GM12878 (cell line): ENCODE measurements at regions not wholly inside any gene's neighbourhood (a gene's known extent, or its start where the extent isn't known, plus 50 kb on each side); places are given as distances from the start of the nearest gene placed in this dataset.

Experiments used
- ATAC-seq: fragments of 200-7000 bp; cut with Tn5 transposase; 3 replicates; pipeline ENCODE4 v1.9.1; 2020; ENCODE audit warnings: mild to moderate bottlenecking, moderate library complexity
- BruUV-seq: library from RNA; stranded (reverse); fragments of 400-500 nt; replicated peaks from 2 replicates; lab custom pipeline; 2021; lab: Mats Ljungman, UMichigan
- CTCF ChIA-PET: fragments of 300-600 bp; sonication (Branson Sonifier 250); formaldehyde crosslinking; extraction: SDS; loops from one replicate; lab custom pipeline; 2021; ENCODE audit warnings: inconsistent platforms; lab: Yijun Ruan, JAX
- POLR2A ChIA-PET: fragments of 350-600 bp; formaldehyde crosslinking; extraction: SDS; loops from one replicate; lab custom pipeline; 2021; ENCODE audit warnings: inconsistent platforms; lab: Charles Lee
- RAD21 ChIA-PET: fragments of 300-600 bp; sonication (Branson Sonifier 250); formaldehyde crosslinking; loops from one replicate; lab custom pipeline; 2023; ENCODE audit warnings: antibody characterized with exemption; ENCODE audit not compliant: unreplicated experiment; lab: Charles Lee
- SMC1A ChIA-PET: fragments of 300-600 bp; sonication (Branson Sonifier 250); formaldehyde crosslinking; loops from one replicate; lab custom pipeline; 2023; ENCODE audit not compliant: unreplicated experiment, uncharacterized antibody; lab: Charles Lee
- DNase-seq: peaks from one replicate; pipeline ENCODE4 v3.0.0-alpha.2; 2011; ENCODE audit warnings: low read depth, low spot score
- FAIRE-seq: peaks from 3 replicates; lab custom pipeline; 2011; peaks lifted over from hg19 to GRCh38; lab: Jason Lieb, UNC
- H2AFZ ChIP-seq: 2 replicates; pipeline ENCODE4 v1.6.0; 2011; ENCODE audit warnings: low read depth, low read length, control low read depth; ENCODE audit not compliant: control insufficient read depth
- H3K27ac ChIP-seq: 2 replicates; pipeline ENCODE4 v1.5.1; 2011; ENCODE audit warnings: control low read depth; ENCODE audit not compliant: control insufficient read depth, insufficient read depth
- H3K27me3 ChIP-seq, 2 experiments: replicated peaks in 1 of 2; 2 replicates each; pipeline versions ENCODE4 v1.6.0 to v1.6.1; 2011; ENCODE audit warnings: low read length in 1 of 2; ENCODE audit not compliant: control insufficient read depth in 2 of 2, insufficient read depth in 2 of 2
- H3K36me3 ChIP-seq, 2 experiments: 2 replicates each; pipeline ENCODE4 v1.5.1; 2011; ENCODE audit warnings: low read length in 1 of 2; ENCODE audit not compliant: control insufficient read depth in 2 of 2, insufficient read depth in 2 of 2
- H3K4me1 ChIP-seq: 2 replicates; pipeline ENCODE4 v1.6.1; 2011; ENCODE audit warnings: mild to moderate bottlenecking, low read length, moderate library complexity, mixed read lengths; ENCODE audit not compliant: control insufficient read depth, insufficient read depth
- H3K4me2 ChIP-seq: 2 replicates; pipeline ENCODE4 v1.6.0; 2011; ENCODE audit warnings: control low read depth; ENCODE audit not compliant: control insufficient read depth, insufficient read depth
- H3K4me3 ChIP-seq: fragments of 200-600 bp; sonication (generic); 2 replicates; pipeline ENCODE4 v1.5.1; 2016
- H3K79me2 ChIP-seq: 2 replicates; pipeline ENCODE4 v1.6.0; 2011; ENCODE audit warnings: low read length; ENCODE audit not compliant: control insufficient read depth, insufficient read depth
- H3K9ac ChIP-seq: 2 replicates; pipeline ENCODE4 v1.8.0; 2011; ENCODE audit warnings: low read length, control low read depth, mixed read lengths; ENCODE audit not compliant: control insufficient read depth, insufficient read depth
- H3K9me3 ChIP-seq: replicated peaks from 3 replicates; pipeline ENCODE4 v1.5.1; 2011; ENCODE audit warnings: mild to moderate bottlenecking, low read length; ENCODE audit not compliant: control insufficient read depth, insufficient read depth
- H4K20me1 ChIP-seq: 2 replicates; pipeline ENCODE4 v1.6.0; 2011; ENCODE audit not compliant: control insufficient read depth, insufficient read depth
- BHLHE40 ChIP-seq, 2 experiments: fragments of 450-650 bp in 1 of 2; IDR thresholded peaks; 2 replicates each; pipeline ENCODE4 v1.6.1; 2011 to 2017; ENCODE audit warnings: low read depth in 2 of 2, borderline replicate concordance in 1 of 2, improper control_type of control experiment in 1 of 2, low read length in 1 of 2, mild to moderate bottlenecking in 1 of 2
- JUNB ChIP-seq: IDR thresholded peaks from 2 replicates; pipeline ENCODE4 v1.6.1; 2016; ENCODE audit warnings: antibody characterized with exemption, mild to moderate bottlenecking
- MEF2A ChIP-seq: IDR thresholded peaks from 2 replicates; pipeline ENCODE4 v1.6.1; 2011; ENCODE audit warnings: low read depth, mild to moderate bottlenecking, low read length, moderate library complexity; ENCODE audit not compliant: insufficient read depth
- MTA3 ChIP-seq: IDR thresholded peaks from 2 replicates; pipeline ENCODE4 v1.6.1; 2012; ENCODE audit warnings: low read length, inconsistent platforms, borderline replicate concordance
- POLR2A ChIP-seq: IDR thresholded peaks from 2 replicates; pipeline ENCODE4 v1.6.1; 2011; ENCODE audit warnings: low read depth, mild to moderate bottlenecking, low read length
- SIN3A ChIP-seq: IDR thresholded peaks from 2 replicates; pipeline ENCODE4 v1.6.1; 2012; ENCODE audit warnings: low read depth, low read length, improper control_type of control experiment
- ZNF24 ChIP-seq: fragments of 450-650 bp; IDR thresholded peaks from 2 replicates; pipeline ENCODE4 v1.6.1; 2017; ENCODE audit warnings: antibody characterized with exemption, mild to moderate bottlenecking
- WGBS: methylation state at CpG from one replicate; pipeline ENCODE4 v1.1.6; 2016; ENCODE audit warnings: low lambda C conversion rate; ENCODE audit not compliant: insufficient replicate concordance, insufficient coverage; ENCODE audit errors: missing lambda C conversion rate; 5-methylcytosine and 5-hydroxymethylcytosine counted together
- in situ Hi-C: fragments of 300-500 bp; cut with MboI; formaldehyde crosslinking; loops from 9 replicates; pipeline ENCODE4 v1.14.3; 2018; ENCODE audit warnings: mixed read lengths
- intact Hi-C: fragments of 100-400 bp; cut with micrococcal nuclease; formaldehyde crosslinking; loops from one replicate; pipeline ENCODE4 v1.14.2; 2022; ENCODE audit not compliant: unreplicated experiment
- TF ChIP-seq, protein P1 (sequence below): fragments of 450-650 bp; IDR thresholded peaks from 2 replicates; pipeline ENCODE4 v1.6.1; 2017; ENCODE audit warnings: mild to moderate bottlenecking, moderate library complexity
- TF ChIP-seq, protein P2 (sequence below): IDR thresholded peaks from 2 replicates; pipeline ENCODE4 v1.6.1; 2012; ENCODE audit warnings: low read depth, low read length, improper control_type of control experiment
- TF ChIP-seq, protein P3 (sequence below): fragments of 450-650 bp; formaldehyde crosslinking; IDR thresholded peaks from 2 replicates; pipeline ENCODE4 v1.5.0; 2022; ENCODE audit warnings: mild to moderate bottlenecking, missing genetic modification characterization
- TF ChIP-seq, protein P4 (sequence below): IDR thresholded peaks from 2 replicates; pipeline ENCODE4 v1.6.1; 2011; ENCODE audit warnings: borderline replicate concordance, low read depth, mild to moderate bottlenecking, moderate library complexity, mixed read lengths, low read length; ENCODE audit not compliant: insufficient read depth; ENCODE audit errors: extremely low read length

GRCh38 chr7:106170651-106171050 is 58.5 kb upstream of the SYPL1 start (continued):
- TF ChIP-seq BHLHE40 (IDR thresholded peaks at IDR 0.05; ENCODE audit: borderline replicate concordance in 1 of 2, low read depth in 2 of 2, low read length in 1 of 2) (no peak), JUNB (no peak), POLR2A (no peak)
- TF ChIP-seq, protein P1, sequence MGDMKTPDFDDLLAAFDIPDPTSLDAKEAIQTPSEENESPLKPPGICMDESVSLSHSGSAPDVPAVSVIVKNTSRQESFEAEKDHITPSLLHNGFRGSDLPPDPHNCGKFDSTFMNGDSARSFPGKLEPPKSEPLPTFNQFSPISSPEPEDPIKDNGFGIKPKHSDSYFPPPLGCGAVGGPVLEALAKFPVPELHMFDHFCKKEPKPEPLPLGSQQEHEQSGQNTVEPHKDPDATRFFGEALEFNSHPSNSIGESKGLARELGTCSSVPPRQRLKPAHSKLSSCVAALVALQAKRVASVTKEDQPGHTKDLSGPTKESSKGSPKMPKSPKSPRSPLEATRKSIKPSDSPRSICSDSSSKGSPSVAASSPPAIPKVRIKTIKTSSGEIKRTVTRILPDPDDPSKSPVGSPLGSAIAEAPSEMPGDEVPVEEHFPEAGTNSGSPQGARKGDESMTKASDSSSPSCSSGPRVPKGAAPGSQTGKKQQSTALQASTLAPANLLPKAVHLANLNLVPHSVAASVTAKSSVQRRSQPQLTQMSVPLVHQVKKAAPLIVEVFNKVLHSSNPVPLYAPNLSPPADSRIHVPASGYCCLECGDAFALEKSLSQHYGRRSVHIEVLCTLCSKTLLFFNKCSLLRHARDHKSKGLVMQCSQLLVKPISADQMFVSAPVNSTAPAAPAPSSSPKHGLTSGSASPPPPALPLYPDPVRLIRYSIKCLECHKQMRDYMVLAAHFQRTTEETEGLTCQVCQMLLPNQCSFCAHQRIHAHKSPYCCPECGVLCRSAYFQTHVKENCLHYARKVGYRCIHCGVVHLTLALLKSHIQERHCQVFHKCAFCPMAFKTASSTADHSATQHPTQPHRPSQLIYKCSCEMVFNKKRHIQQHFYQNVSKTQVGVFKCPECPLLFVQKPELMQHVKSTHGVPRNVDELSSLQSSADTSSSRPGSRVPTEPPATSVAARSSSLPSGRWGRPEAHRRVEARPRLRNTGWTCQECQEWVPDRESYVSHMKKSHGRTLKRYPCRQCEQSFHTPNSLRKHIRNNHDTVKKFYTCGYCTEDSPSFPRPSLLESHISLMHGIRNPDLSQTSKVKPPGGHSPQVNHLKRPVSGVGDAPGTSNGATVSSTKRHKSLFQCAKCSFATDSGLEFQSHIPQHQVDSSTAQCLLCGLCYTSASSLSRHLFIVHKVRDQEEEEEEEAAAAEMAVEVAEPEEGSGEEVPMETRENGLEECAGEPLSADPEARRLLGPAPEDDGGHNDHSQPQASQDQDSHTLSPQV = no peak

- FAIRE-seq = no peak
- RAD21 ChIA-PET = interaction anchor here (0.6 to 6.9 kb wide), 5 partner anchors 9 to 292 kb away, joined by 3 to 71 read pairs (median 4); no protein-coding TSS in a partner anchor
- SMC1A ChIA-PET = interaction anchor here (1.0 to 17.7 kb wide), 5 partner anchors 9 to 567 kb away, joined by 3 to 390 read pairs (median 3); no protein-coding TSS in a partner anchor
- TF ChIP-seq, protein P2, sequence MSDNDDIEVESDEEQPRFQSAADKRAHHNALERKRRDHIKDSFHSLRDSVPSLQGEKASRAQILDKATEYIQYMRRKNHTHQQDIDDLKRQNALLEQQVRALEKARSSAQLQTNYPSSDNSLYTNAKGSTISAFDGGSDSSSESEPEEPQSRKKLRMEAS = no peak
- no peak for TF ChIP-seq MTA3
- TF ChIP-seq SIN3A = no peak
- no peak for TF ChIP-seq MEF2A
- TF ChIP-seq ZNF24 = no peak
- TF ChIP-seq, protein P3, sequence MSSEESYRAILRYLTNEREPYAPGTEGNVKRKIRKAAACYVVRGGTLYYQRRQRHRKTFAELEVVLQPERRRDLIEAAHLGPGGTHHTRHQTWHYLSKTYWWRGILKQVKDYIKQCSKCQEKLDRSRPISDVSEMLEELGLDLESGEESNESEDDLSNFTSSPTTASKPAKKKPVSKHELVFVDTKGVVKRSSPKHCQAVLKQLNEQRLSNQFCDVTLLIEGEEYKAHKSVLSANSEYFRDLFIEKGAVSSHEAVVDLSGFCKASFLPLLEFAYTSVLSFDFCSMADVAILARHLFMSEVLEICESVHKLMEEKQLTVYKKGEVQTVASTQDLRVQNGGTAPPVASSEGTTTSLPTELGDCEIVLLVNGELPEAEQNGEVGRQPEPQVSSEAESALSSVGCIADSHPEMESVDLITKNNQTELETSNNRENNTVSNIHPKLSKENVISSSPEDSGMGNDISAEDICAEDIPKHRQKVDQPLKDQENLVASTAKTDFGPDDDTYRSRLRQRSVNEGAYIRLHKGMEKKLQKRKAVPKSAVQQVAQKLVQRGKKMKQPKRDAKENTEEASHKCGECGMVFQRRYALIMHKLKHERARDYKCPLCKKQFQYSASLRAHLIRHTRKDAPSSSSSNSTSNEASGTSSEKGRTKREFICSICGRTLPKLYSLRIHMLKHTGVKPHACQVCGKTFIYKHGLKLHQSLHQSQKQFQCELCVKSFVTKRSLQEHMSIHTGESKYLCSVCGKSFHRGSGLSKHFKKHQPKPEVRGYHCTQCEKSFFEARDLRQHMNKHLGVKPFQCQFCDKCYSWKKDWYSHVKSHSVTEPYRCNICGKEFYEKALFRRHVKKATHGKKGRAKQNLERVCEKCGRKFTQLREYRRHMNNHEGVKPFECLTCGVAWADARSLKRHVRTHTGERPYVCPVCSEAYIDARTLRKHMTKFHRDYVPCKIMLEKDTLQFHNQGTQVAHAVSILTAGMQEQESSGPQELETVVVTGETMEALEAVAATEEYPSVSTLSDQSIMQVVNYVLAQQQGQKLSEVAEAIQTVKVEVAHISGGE (CRISPR knock-in tag) = no peak
- TF ChIP-seq, protein P4, sequence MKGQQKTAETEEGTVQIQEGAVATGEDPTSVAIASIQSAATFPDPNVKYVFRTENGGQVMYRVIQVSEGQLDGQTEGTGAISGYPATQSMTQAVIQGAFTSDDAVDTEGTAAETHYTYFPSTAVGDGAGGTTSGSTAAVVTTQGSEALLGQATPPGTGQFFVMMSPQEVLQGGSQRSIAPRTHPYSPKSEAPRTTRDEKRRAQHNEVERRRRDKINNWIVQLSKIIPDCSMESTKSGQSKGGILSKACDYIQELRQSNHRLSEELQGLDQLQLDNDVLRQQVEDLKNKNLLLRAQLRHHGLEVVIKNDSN = no peak
- no peak for TF ChIP-seq JUNB
Measured at GRCh38 chr7:106169821-106170610, 57.9 kb upstream of the SYPL1 start.

More at GRCh38 chr7:106169821-106170610, 57.9 kb upstream of the SYPL1 start:
- ATAC-seq (no peak), DNase-seq (no peak)
- Histone ChIP-seq H3K79me2 (no peaks in the 10 kb centered on the region), H3K4me2 (no peak overlapping the region), H3K4me3 (no peak overlapping the region), H3K36me3 (no peaks in the 10 kb centered on the region), H4K20me1 (no peaks in the 10 kb centered on the region), H3K4me1 (no peaks in the 10 kb centered on the region), H3K9me3 (no peaks in the 10 kb centered on the region), H3K27ac (no peak overlapping the region), H3K27me3 (no peaks in the 10 kb centered on the region), H2AFZ (no peak overlapping the region), H3K9ac (no peak overlapping the region)
- ChIA-PET POLR2A (interaction anchor here (1.2 kb wide), 1 partner anchor 112 kb away, joined by 4 read pairs; no protein-coding TSS in a partner anchor), CTCF (interaction anchor here (0.5 to 14.5 kb wide), 9 partner anchors 9 to 295 kb away, joined by 3 to 530 read pairs (median 3); no protein-coding TSS in a partner anchor)
- no TSS peak for BruUV-seq
- in situ Hi-C loops (loop anchor here (5.0 kb wide), 1 partner anchor 408 kb away; no protein-coding TSS in a partner anchor), intact Hi-C loops (loop anchor here (10.0 kb wide), 1 partner anchor 985 kb away; no protein-coding TSS in a partner anchor)
- 55% methylated on average over 3 of the region's 3 CpGs for WGBS
